ENCODE measurements at regions not wholly inside any gene's neighbourhood (a gene's known extent, or its start where the extent isn't known, plus 50 kb on each side); places are given as distances from the start of the nearest gene placed in this dataset.

GRCh38 chr7:21159506-21159905 is 268.4 kb upstream of the SP4 start:
- no peak for TF ChIP-seq CTCF (IDR thresholded peaks at IDR 0.05; ENCODE audit: low read length)
- TF ChIP-seq EZH2 (optimal IDR thresholded peaks at IDR 0.05; ENCODE audit: low read depth, low read length), result no peak
- no peak for TF ChIP-seq EZH2phosphoT487 (IDR thresholded peaks at IDR 0.05; ENCODE audit: low read length)

Data from MM.1S (cell line).